Middle frontal gyrus (tissue), 1 donor: ENCODE measurements at regions not wholly inside any gene's neighbourhood (a gene's known extent, or its start where the extent isn't known, plus 50 kb on each side); places are given as distances from the start of the nearest gene placed in this dataset.
"Not testable (repeated sequence)": the region's sequence is repeated elsewhere in the genome, so short reads cannot be mapped to it uniquely, and the experiment has no call there.

Source experiments
- DNase-seq: peaks from one replicate; pipeline ENCODE4 v3.0.0-alpha.2; 2015; ENCODE audit warnings: low spot score; ENCODE audit errors: extremely low spot score

GRCh38 chr14:30357791-30358190 is 201.2 kb upstream of the G2E3 start:
- no peak for DNase-seq

- no peak for DNase-seq
These were observed 196.4 kb upstream of the G2E3 start for GRCh38 chr14:30362369-30363218.

- DNase-seq: not testable (repeated sequence)
These were observed 195.6 kb upstream of the G2E3 start for GRCh38 chr14:30363219-30363880.

GRCh38 chr14:30369502-30370180 is 189.3 kb upstream of the G2E3 start:
- DNase-seq: no peak

- no peak for DNase-seq
These were observed 185.9 kb upstream of the G2E3 start for GRCh38 chr14:30373053-30373452.

- no peak for DNase-seq
These were observed 185.4 kb upstream of the G2E3 start for GRCh38 chr14:30373526-30373925.

GRCh38 chr14:30375296-30375892 is 183.6 kb upstream of the G2E3 start:
- DNase-seq: no peak

- DNase-seq: no peak
These were observed 177.0 kb upstream of the G2E3 start for GRCh38 chr14:30381861-30382480.

- DNase-seq: no peak
These were observed 173.0 kb upstream of the G2E3 start for GRCh38 chr14:30385925-30386324.

- no peak for DNase-seq
These were observed 171.1 kb upstream of the G2E3 start for GRCh38 chr14:30387871-30388270.

GRCh38 chr14:30389134-30389876 is 169.7 kb upstream of the G2E3 start:
- DNase-seq: peak; percentile 18

GRCh38 chr14:30389877-30390385 is 169.0 kb upstream of the G2E3 start:
- no peak for DNase-seq

- no peak for DNase-seq
These were observed 163.9 kb upstream of the G2E3 start for GRCh38 chr14:30395065-30395464.

GRCh38 chr14:30402846-30403245 is 156.1 kb upstream of the G2E3 start:
- DNase-seq: no peak

- DNase-seq: no peak
These were observed 155.2 kb upstream of the G2E3 start for GRCh38 chr14:30403791-30404190.

- not testable (repeated sequence) for DNase-seq
These were observed 149.4 kb upstream of the G2E3 start for GRCh38 chr14:30409508-30410015.

GRCh38 chr14:30410986-30411385 is 148.0 kb upstream of the G2E3 start:
- no peak for DNase-seq

- DNase-seq: not testable (repeated sequence)
These were observed 145.8 kb upstream of the G2E3 start for GRCh38 chr14:30413184-30413583.

- no peak for DNase-seq
These were observed 141.8 kb upstream of the G2E3 start for GRCh38 chr14:30417121-30417520.

- no peak for DNase-seq
These were observed 141.0 kb upstream of the G2E3 start for GRCh38 chr14:30417999-30418398.
